Neuronal stem cell (in vitro differentiated cells): ENCODE measurements at regions not wholly inside any gene's neighbourhood (a gene's known extent, or its start where the extent isn't known, plus 50 kb on each side); places are given as distances from the start of the nearest gene placed in this dataset.

ENCODE experiments used
- DNase-seq: peaks from one replicate; pipeline ENCODE4 v3.0.0-alpha.2; 2013; ENCODE audit warnings: low spot score
- H2AFZ ChIP-seq: one replicate; pipeline ENCODE4 v1.6.1; 2013; ENCODE audit warnings: mild to moderate bottlenecking, low read length, inconsistent platforms
- H2AK5ac ChIP-seq: 2 replicates; pipeline ENCODE4 v1.6.1; 2013; ENCODE audit warnings: low read depth, mild to moderate bottlenecking, inconsistent platforms, low read length, moderate library complexity, mixed read lengths
- H2BK120ac ChIP-seq: 2 replicates; pipeline ENCODE4 v1.6.1; 2013; ENCODE audit warnings: low read depth, mild to moderate bottlenecking, inconsistent platforms, low read length, moderate library complexity, mixed read lengths
- H2BK12ac ChIP-seq: one replicate; pipeline ENCODE4 v1.6.1; 2013; ENCODE audit warnings: low read length, inconsistent platforms
- H2BK15ac ChIP-seq: 2 replicates; pipeline ENCODE4 v1.6.1; 2013; ENCODE audit warnings: mild to moderate bottlenecking, low read length, inconsistent platforms, mixed read lengths
- H2BK5ac ChIP-seq: one replicate; pipeline ENCODE4 v1.6.1; 2013; ENCODE audit warnings: inconsistent platforms, mild to moderate bottlenecking, low read length, moderate library complexity
- H3K14ac ChIP-seq: one replicate; pipeline ENCODE4 v1.6.1; 2013; ENCODE audit warnings: low read length, inconsistent platforms
- H3K18ac ChIP-seq: 2 replicates; pipeline ENCODE4 v1.6.1; 2013; ENCODE audit warnings: low read length, inconsistent platforms
- H3K23ac ChIP-seq: 2 replicates; pipeline ENCODE4 v1.6.1; 2013; ENCODE audit warnings: low read depth, mild to moderate bottlenecking, mixed read lengths, low read length, inconsistent platforms; ENCODE audit not compliant: poor library complexity
- H3K27ac ChIP-seq: replicated peaks from 3 replicates; pipeline ENCODE4 v1.5.1; 2013; ENCODE audit warnings: low read length, inconsistent platforms
- H3K27me3 ChIP-seq, 3 experiments: 2 replicates each; pipeline ENCODE4 v1.6.1; 2013; ENCODE audit warnings: low read length in 3 of 3, mild to moderate bottlenecking in 2 of 3, inconsistent platforms in 1 of 3, low read depth in 1 of 3, mixed read lengths in 1 of 3, moderate library complexity in 1 of 3; ENCODE audit not compliant: control insufficient read depth in 3 of 3, insufficient read depth in 3 of 3
- H3K36me3 ChIP-seq, 2 donors: replicated peaks in 1 of 2; 2 replicates each; pipeline ENCODE4 v1.6.1; 2013; ENCODE audit warnings: low read length in 2 of 2; ENCODE audit not compliant: control insufficient read depth in 2 of 2, insufficient read depth in 2 of 2
- H3K4ac ChIP-seq: 2 replicates; pipeline ENCODE4 v1.6.1; 2013; ENCODE audit warnings: inconsistent platforms, mild to moderate bottlenecking, low read length, moderate library complexity
- H3K4me1 ChIP-seq, 2 donors: 1 replicate in 1 of 2; 2 replicates in 1 of 2; pipeline ENCODE4 v1.6.1; 2013; ENCODE audit warnings: low read length in 2 of 2, low read depth in 1 of 2; ENCODE audit not compliant: control insufficient read depth in 2 of 2, insufficient read depth in 1 of 2
- H3K4me2 ChIP-seq: one replicate; pipeline ENCODE4 v1.6.1; 2013; ENCODE audit warnings: mild to moderate bottlenecking, low read length, inconsistent platforms; ENCODE audit not compliant: insufficient read depth, poor library complexity, severe bottlenecking
- H3K4me3 ChIP-seq, 2 donors: 2 replicates each; pipeline ENCODE4 v1.5.1; 2013; ENCODE audit warnings: low read length in 2 of 2, mild to moderate bottlenecking in 2 of 2, inconsistent platforms in 1 of 2, moderate library complexity in 1 of 2
- H3K79me1 ChIP-seq: one replicate; pipeline ENCODE4 v1.6.1; 2013; ENCODE audit warnings: low read depth, mild to moderate bottlenecking, inconsistent platforms, low read length, moderate library complexity
- H3K9ac ChIP-seq: one replicate; pipeline ENCODE4 v1.6.1; 2013; ENCODE audit warnings: mild to moderate bottlenecking, low read depth, low read length, inconsistent platforms; ENCODE audit not compliant: poor library complexity
- H3K9me3 ChIP-seq, 2 donors: replicated peaks in 1 of 2; 2 replicates each; pipeline versions ENCODE3 to v1.6.1; 2013; ENCODE audit warnings: low read length in 2 of 2, mild to moderate bottlenecking in 2 of 2, inconsistent platforms in 1 of 2, low read depth in 1 of 2, mixed read lengths in 1 of 2, moderate library complexity in 1 of 2; ENCODE audit not compliant: control insufficient read depth in 2 of 2, insufficient read depth in 1 of 2
- H4K8ac ChIP-seq: one replicate; pipeline ENCODE4 v1.6.1; 2013; ENCODE audit warnings: low read depth, mild to moderate bottlenecking, inconsistent platforms, low read length, moderate library complexity
- H4K91ac ChIP-seq: one replicate; pipeline ENCODE4 v1.6.1; 2013; ENCODE audit warnings: low read length, low read depth, mild to moderate bottlenecking, inconsistent platforms; ENCODE audit not compliant: poor library complexity
- WGBS, 2 donors: extraction: QIAGEN DNeasy Blood & Tissue Kit; methylation state at CpG; one replicate each; pipeline ENCODE4 v1.1.7; 2013; ENCODE audit warnings: missing lambda C conversion rate in 2 of 2, mixed read lengths in 1 of 2; ENCODE audit not compliant: insufficient read length in 2 of 2, insufficient replicate concordance in 1 of 2; ENCODE audit errors: extremely low coverage in 2 of 2; 5-methylcytosine and 5-hydroxymethylcytosine counted together

GRCh38 chr2:222799262-222799918 is 61.4 kb upstream of the ACSL3 start:
- peaks cover 7 to 15% of the 10 kb centered on the region in 2 donors for H3K4me1 ChIP-seq
- no peaks in the 10 kb centered on the region for H3K27me3 ChIP-seq
- H3K23ac ChIP-seq = no peak overlapping the region
- no peaks in the 10 kb centered on the region for H3K79me1 ChIP-seq
- H2BK5ac ChIP-seq = no peak overlapping the region
- H2BK12ac ChIP-seq = no peak overlapping the region
- H2BK120ac ChIP-seq = no peak overlapping the region
- H4K8ac ChIP-seq = no peak overlapping the region
- H2AFZ ChIP-seq = no peak overlapping the region
- H3K36me3 ChIP-seq = no peaks in the 10 kb centered on the region
- WGBS, 2 donors = no CpG with 5 or more reads among the region's 7 CpGs
- H3K4me3 ChIP-seq = no peak overlapping the region
- H3K4me2 ChIP-seq = no peak overlapping the region
- H3K14ac ChIP-seq = no peak overlapping the region
- H3K4ac ChIP-seq = no peak overlapping the region
- H2BK15ac ChIP-seq = no peak overlapping the region
- H3K9ac ChIP-seq = no peak overlapping the region
- H3K27ac ChIP-seq = no peak overlapping the region
- no peak overlapping the region for H2AK5ac ChIP-seq
- H4K91ac ChIP-seq = no peak overlapping the region
- no peak overlapping the region for H3K18ac ChIP-seq
- no peaks in the 10 kb centered on the region for H3K9me3 ChIP-seq
- no peak for DNase-seq

- no peak overlapping the region for H2BK12ac ChIP-seq
- no peak overlapping the region for H3K4me2 ChIP-seq
- H3K79me1 ChIP-seq = no peaks in the 10 kb centered on the region
- H2AFZ ChIP-seq = no peak overlapping the region
- H2BK120ac ChIP-seq = no peak overlapping the region
- no peaks in the 10 kb centered on the region for H3K36me3 ChIP-seq
- no peak overlapping the region for H4K8ac ChIP-seq
- no peak overlapping the region for H3K14ac ChIP-seq
- no peak for DNase-seq
- H3K23ac ChIP-seq = no peak overlapping the region
- no peak overlapping the region for H3K18ac ChIP-seq
- H2BK5ac ChIP-seq = no peak overlapping the region
- H2BK15ac ChIP-seq = no peak overlapping the region
- WGBS, 2 donors = no CpG with 5 or more reads among the region's 5 CpGs
- H3K27me3 ChIP-seq = no peaks in the 10 kb centered on the region
- no peak overlapping the region for H4K91ac ChIP-seq
- peaks cover 0 to 4% of the 10 kb centered on the region in 2 donors for H3K4me1 ChIP-seq
- H3K9ac ChIP-seq = no peak overlapping the region
- no peaks in the 10 kb centered on the region for H3K9me3 ChIP-seq
- no peak overlapping the region for H3K27ac ChIP-seq
- no peak overlapping the region for H2AK5ac ChIP-seq
- no peak overlapping the region for H3K4ac ChIP-seq
- H3K4me3 ChIP-seq = no peak overlapping the region
Measured at GRCh38 chr2:222802514-222803196, 58.2 kb upstream of the ACSL3 start.

- no peaks in the 10 kb centered on the region for H3K9me3 ChIP-seq
- no peak overlapping the region for H2BK120ac ChIP-seq
- no peak overlapping the region for H4K91ac ChIP-seq
- no peak overlapping the region for H4K8ac ChIP-seq
- H3K79me1 ChIP-seq = no peaks in the 10 kb centered on the region
- no peak overlapping the region for H3K23ac ChIP-seq
- H2BK15ac ChIP-seq = no peak overlapping the region
- no peaks in the 10 kb centered on the region for H3K36me3 ChIP-seq
- H3K14ac ChIP-seq = no peak overlapping the region
- no peak overlapping the region for H3K27ac ChIP-seq
- no peak overlapping the region for H3K9ac ChIP-seq
- no peak overlapping the region for H2BK5ac ChIP-seq
- H2BK12ac ChIP-seq = no peak overlapping the region
- H3K4me1 ChIP-seq = peaks cover 0 to 4% of the 10 kb centered on the region in 2 donors
- H2AFZ ChIP-seq = no peak overlapping the region
- DNase-seq = no peak
- no peak overlapping the region for H3K4me3 ChIP-seq
- H2AK5ac ChIP-seq = no peak overlapping the region
- no peak overlapping the region for H3K4me2 ChIP-seq
- no peaks in the 10 kb centered on the region for H3K27me3 ChIP-seq
- H3K4ac ChIP-seq = no peak overlapping the region
- WGBS, 2 donors = no CpG with 5 or more reads among the region's 2 CpGs
- H3K18ac ChIP-seq = no peak overlapping the region
Measured at GRCh38 chr2:222804351-222804750, 56.5 kb upstream of the ACSL3 start.

GRCh38 chr2:222805591-222806304 is 55.1 kb upstream of the ACSL3 start:
- Histone ChIP-seq H3K9ac (no peak overlapping the region), H2AK5ac (no peak overlapping the region), H2BK120ac (no peak overlapping the region), H3K14ac (no peak overlapping the region), H3K4me3 (no peak overlapping the region), H3K18ac (no peak overlapping the region), H3K27ac (no peak overlapping the region), H3K4me2 (no peak overlapping the region), H3K79me1 (no peaks in the 10 kb centered on the region), H4K8ac (no peak overlapping the region), H3K4me1 (peaks cover 0 to 4% of the 10 kb centered on the region in 2 donors), H3K4ac (no peak overlapping the region), H2BK5ac (no peak overlapping the region), H3K9me3 (no peaks in the 10 kb centered on the region), H3K27me3 (no peaks in the 10 kb centered on the region), H3K36me3 (no peaks in the 10 kb centered on the region), H2BK15ac (no peak overlapping the region), H3K23ac (no peak overlapping the region), H2AFZ (peak overlapping the region; percentile 42), H2BK12ac (no peak overlapping the region), H4K91ac (no peak overlapping the region)
- no CpG with 5 or more reads among the region's 8 CpGs for WGBS, 2 donors
- no peak for DNase-seq
